WI38 (cell line): ENCODE measurements at regions not wholly inside any gene's neighbourhood (a gene's known extent, or its start where the extent isn't known, plus 50 kb on each side); places are given as distances from the start of the nearest gene placed in this dataset.

Experiments
- H3K4me3 ChIP-seq: 2 replicates; pipeline ENCODE4 v1.5.1; 2011; ENCODE audit warnings: low read depth, mild to moderate bottlenecking, control low read depth, low read length
- TF ChIP-seq, protein P1 (sequence below): IDR thresholded peaks from 2 replicates; pipeline ENCODE4 v1.5.1; 2012; ENCODE audit warnings: low read depth, mild to moderate bottlenecking, control low read depth, low read length

DNA sequence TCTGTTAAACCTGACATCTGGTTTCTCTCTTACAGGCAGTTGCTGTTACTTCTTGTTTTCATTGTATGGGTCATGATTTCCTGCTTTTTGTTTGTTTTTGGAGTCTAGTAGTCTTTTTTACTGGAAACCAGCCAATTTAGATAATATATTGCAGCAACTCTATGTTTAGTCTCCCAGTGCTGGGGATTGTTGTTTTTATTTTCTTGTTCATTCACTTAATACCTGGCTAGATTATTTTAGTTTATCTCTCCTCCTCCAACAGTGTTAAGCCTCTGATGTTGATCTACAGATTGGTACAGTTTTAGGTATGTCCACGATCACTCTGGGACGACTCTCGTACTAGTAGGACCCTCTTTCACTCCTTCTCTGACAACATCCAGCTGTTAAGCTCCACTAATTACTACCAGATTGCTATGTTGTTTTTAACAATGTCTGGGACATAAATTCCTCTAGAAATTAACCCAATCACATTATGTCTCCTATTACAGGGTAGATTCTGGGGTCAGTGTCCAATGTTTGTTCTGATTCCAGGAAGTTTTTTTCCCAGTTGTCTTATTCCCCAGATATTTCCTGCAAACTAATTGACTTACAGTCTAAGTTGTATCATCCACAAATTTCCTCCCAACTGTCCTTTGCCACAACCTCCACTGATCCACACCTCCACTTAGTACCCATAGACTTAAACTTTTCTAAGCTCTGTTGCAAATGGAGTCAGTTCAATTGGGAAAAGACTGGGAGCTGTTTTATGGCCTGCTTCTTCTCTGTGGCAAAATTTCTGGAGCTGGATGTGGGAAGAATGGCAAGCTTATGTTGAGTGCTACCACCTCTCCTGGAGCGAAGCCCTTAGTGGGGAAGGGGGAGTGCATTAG, 1280.6 kb upstream of the CNTN5 start:
- H3K4me3 ChIP-seq: no peak overlapping the region

DNA sequence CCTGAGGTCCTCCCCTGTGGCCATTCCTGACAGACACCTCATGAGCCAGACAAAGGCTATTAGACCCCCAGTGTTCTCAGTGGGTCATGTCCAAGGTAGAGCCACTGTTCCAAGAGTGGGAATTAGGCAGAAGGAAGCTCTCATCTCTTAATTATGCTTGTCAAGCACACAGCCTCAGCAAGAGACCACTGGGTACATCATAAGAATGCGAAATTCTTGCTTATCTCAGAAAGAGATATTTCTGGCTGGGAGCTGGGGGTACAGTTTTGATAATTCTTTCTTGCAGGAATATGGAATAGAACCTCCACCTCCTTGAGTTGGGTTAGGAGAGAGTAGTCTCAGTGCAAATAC, 1280.0 kb upstream of the CNTN5 start:
- TF ChIP-seq, protein P1, sequence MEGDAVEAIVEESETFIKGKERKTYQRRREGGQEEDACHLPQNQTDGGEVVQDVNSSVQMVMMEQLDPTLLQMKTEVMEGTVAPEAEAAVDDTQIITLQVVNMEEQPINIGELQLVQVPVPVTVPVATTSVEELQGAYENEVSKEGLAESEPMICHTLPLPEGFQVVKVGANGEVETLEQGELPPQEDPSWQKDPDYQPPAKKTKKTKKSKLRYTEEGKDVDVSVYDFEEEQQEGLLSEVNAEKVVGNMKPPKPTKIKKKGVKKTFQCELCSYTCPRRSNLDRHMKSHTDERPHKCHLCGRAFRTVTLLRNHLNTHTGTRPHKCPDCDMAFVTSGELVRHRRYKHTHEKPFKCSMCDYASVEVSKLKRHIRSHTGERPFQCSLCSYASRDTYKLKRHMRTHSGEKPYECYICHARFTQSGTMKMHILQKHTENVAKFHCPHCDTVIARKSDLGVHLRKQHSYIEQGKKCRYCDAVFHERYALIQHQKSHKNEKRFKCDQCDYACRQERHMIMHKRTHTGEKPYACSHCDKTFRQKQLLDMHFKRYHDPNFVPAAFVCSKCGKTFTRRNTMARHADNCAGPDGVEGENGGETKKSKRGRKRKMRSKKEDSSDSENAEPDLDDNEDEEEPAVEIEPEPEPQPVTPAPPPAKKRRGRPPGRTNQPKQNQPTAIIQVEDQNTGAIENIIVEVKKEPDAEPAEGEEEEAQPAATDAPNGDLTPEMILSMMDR: no peak
- H3K4me3 ChIP-seq: no peak overlapping the region

More for the DNA sequence above, 1280.6 kb upstream of the CNTN5 start:
- TF ChIP-seq, protein P1: no peak

DNA sequence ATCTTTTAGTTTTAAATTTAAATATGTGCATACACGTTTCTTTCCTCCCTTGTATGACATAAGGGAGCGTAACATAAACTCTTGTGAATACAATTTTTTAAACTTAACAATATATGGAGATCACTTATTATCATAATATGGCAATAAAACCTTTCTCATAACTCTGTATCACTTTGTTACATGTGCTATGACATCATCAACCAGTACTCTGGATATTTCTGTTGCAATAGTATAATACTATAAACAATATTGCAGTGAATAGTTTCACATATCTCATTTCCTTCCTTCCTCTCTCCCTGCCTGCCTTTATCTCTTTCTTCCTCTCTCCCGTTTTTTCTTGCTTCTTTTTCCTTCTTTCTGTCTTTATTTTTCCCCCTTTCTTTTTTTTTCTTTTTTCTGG, 1278.0 kb upstream of the CNTN5 start:
- H3K4me3 ChIP-seq: no peak overlapping the region
- TF ChIP-seq, protein P1: no peak

DNA sequence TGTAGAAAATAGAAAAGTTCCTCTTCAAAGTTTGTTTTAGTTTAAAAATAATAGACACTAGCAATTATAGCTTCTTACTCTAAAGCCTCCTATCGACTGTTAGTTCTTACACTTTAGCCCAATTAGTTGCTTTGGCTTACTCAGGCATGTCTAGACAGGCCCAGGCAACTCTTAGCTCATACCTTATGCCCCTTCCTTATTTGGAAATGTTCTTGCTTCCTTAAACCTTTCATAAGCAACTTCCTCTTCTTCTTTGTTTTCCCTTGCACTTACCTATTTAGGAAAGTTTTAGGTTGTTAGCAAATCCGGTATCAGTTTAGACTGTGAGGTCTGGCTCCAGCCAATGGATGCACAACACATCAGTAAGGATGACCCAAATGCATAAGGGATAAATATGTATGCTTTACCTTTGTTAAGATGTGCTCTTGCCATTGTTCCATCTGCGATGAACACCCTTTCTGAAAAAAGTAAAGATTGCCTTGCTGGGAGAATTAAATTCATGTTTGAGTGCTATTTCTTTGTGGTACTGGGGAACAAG, 1277.5 kb upstream of the CNTN5 start:
- TF ChIP-seq, protein P1: no peak
- H3K4me3 ChIP-seq: no peak overlapping the region

DNA sequence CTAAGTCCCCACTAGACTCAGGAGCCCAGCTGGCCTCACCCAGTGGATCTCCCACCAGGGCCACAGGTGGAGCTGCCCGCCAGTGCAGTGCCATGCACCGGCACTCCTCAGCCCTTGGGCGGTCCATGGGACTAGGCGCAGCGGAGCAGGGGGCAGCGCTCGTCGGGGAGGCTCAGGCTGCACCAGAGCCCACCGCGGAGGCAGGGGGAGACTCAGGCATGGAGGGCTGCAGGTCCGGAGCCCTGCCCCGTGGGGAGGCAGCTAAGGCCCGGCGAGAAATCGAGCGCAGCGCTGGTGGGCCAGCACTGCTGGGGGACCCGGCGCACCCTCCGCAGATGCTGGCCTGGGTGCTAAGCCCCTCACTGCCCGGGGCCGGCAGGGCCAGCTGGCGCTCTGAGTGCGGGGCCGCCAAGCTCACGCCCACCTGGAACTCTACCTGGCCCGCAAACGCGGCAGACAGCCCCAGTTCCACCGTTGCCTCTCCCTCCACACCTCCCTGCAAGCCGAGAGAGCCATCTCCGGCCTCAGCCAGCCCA, 1275.2 kb upstream of the CNTN5 start:
- H3K4me3 ChIP-seq: no peak overlapping the region
- TF ChIP-seq, protein P1: no peak

DNA sequence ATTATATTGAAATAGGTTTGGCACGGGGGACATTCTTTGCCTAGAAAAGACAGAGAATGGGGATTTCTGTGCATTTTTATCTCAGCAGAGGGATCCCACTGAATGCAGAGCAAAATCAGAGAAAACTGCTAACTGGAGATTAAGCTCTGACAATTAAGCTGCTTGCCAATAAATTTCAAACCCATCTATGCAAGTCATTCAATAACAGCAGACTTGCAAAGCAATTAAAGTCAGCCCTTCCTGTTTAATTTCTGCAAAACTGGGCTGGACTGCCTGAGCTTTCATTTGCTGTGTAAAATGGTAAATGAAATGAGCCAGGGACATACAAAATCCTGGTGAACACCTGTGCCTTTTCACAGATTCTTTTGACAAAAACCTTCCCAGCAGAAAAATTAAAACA, 1273.9 kb upstream of the CNTN5 start:
- TF ChIP-seq, protein P1: no peak
- H3K4me3 ChIP-seq: no peak overlapping the region

DNA sequence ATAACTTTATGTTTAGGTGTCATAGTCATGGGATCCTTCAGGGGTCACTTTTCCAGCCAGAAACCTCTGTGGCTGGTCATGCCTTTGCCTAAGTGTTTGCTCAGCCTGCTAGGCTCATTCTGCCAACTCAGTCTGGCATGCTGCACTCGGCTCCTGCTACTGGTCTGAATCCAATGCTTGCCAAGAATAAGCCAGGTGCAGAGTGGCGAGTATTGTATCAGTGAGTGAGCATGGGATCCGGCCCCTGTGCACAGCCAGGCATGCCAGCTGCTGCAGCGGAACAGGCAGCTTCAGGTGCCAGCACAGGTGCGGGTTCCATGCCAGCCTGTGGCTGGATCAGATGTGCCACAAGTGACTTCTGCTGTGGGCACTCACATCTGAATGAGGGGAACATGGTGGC, 1269.3 kb upstream of the CNTN5 start:
- no peak overlapping the region for H3K4me3 ChIP-seq
- TF ChIP-seq, protein P1: no peak
